SK-N-DZ (cell line): ENCODE measurements at regions not wholly inside any gene's neighbourhood (a gene's known extent, or its start where the extent isn't known, plus 50 kb on each side); places are given as distances from the start of the nearest gene placed in this dataset.

Experiments used
- DNase-seq: peaks from one replicate; pipeline ENCODE4 v3.0.0-alpha.2; 2015; ENCODE audit warnings: low spot score

DNA sequence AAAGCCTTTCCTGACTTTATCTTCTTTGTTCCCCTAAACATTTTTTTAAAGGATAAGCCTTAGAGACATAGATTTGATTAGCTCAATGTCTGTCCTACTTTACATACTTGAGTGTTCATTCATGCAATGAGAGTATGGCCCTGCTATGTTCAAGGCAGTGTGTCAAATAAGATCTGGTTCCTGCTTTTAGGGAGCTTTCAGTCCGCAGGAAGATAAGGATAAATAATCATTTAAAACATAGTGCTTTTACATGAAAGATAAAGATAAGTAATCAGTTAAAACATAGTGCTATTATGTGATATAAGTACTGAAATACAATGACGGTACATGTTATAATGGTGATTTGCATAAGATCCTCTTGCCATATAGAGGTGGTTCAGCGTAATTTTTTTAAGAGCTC is 378.3 kb upstream of the PRICKLE1 start:
- peak; percentile 69 for DNase-seq

DNA sequence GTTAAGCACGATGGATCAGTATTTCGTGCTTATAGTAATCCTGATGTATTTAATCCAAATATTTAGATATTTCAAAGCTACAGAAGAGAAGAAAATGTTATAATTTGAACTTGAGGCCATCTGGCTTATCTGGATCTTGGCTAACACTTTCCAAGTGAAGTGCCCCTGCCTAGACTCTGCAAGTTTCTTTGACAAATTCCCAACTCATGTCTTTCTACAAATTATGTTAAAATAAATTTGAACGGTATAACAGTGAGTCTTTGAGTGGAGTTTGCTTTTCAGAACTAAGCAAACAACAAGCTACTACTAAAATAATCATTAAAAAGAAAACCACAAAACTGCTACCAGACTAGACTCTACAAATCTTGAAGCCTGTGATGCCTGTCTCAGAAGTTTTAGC is 374.4 kb upstream of the PRICKLE1 start:
- no peak for DNase-seq

DNA sequence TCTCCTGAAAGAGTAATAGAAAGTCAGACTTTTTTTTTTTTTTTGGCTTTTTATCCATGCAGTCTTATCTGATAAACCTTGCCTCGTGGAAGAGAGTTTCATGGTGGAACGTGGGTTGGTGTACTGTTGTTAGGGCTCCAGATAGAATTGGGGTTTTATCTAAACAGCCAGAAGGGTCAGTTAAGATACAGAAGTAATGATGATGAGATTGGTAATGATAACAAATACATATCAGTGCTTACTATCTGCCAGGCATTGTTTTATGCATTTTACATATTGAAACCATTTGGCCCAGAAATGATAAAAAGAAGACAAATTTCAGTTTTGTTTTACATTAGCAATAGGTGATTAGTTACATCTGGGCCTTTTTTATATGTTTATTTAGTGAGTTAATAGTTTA is 372.8 kb upstream of the PRICKLE1 start:
- no peak for DNase-seq

DNA sequence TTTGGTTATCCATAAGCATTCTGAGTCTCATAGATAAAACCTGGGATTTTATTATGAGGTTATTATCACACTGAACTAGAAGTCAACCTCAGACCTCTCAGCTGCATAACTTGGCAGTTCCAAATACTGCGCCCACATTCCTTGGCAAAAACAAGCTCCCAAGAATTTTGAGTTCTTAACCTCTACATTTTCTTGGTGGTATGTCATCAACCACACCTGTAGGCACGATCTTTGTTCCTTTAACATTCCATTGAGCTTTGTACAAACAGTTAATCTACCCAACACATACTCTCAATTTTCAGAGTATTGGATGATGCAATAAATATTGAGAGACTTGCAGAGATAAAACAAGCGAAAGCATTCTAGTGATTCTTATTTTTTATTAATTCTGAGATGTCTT is 371.8 kb upstream of the PRICKLE1 start:
- DNase-seq = no peak

DNA sequence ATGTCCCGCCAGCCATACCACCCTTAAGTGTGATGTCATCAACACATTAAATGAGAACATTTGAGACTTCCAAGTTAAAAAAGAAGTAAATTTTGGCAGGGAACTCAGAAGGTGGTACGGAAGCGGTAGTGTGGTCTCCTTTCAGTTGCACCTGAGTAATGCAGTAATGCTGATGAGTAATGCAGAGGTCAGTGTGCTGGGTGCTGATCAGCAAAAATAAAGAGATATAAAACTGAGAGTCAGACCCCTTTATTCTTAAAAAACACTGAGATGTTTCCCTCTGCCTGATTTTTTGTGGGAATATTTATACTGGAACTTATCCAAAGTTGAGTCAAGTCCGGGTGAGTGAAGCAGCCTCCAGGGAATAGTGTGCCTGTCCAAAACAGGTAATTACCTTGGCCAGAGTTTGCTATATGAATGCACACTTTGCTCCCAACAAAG is 370.6 kb upstream of the PRICKLE1 start:
- DNase-seq = no peak

DNA sequence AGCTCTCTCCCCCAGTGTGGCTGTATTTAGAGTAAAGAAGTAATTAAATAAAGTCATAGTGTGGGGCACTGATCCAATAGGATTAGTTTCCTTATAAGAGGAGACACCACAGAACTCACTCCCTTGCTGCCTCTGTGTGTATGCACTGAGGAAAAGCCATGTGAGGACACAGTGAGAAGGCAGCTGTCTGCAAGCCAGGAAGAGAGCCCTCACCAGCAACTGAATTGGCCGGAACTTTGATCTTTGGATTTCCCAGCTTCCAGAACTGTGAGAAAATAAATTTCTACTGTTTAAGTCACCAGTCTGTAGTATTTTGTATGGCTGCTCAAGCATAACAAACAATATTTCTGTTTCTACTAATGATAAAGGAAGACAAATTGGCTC is 368.7 kb upstream of the PRICKLE1 start:
- DNase-seq = no peak

DNA sequence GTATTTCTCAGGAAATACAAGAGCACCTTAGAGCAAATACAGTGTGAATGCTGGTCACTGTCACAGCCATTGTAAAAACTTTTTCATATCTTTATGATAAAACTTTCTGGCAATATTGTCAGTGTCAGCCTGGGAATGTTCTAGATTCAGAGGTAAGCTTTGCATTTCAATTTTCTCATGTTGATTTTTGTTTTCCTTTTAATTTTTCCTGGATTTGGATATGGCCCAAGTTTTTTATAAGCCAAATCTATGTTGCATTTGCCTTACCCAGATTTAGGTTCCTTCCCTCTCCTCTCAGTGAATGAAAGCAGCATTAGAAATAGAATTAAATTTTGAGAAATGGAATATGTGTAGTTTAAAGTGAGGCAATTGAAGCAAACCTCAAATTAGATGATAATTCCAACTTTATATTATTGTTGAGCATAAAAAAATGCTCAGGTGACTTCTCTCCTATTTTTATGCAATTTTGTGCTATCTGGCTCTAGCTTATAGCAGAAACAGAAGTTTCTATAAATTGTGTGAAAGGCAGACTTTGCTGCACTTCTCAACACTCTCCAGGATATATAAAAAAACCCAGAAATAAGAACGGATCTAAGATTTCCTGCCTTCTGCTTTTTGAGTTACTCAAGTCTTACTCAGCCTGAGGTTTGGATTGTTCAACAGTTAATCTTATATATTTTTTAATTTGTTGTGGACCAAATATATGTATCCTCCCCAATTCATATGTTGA is 368.2 kb upstream of the PRICKLE1 start:
- DNase-seq = no peak

DNA sequence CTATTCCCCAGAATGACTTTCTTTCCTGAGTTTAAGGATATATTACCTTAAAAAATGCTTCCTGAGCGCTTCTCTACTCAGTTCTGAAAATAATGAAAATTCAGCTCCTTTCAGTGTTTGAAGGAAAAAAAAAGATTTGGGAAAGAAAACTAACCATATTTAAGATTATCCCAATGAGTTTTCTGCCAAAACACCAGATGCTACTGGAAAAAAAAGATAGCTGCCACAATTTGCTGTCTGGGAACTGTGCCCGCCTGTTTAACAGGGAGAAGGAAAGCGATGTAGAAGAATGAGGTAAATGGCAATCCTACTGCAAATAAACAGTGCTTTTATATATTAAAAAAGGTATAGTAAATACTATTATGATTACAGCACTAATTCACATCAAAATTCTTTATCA is 367.6 kb upstream of the PRICKLE1 start:
- DNase-seq = no peak

DNA sequence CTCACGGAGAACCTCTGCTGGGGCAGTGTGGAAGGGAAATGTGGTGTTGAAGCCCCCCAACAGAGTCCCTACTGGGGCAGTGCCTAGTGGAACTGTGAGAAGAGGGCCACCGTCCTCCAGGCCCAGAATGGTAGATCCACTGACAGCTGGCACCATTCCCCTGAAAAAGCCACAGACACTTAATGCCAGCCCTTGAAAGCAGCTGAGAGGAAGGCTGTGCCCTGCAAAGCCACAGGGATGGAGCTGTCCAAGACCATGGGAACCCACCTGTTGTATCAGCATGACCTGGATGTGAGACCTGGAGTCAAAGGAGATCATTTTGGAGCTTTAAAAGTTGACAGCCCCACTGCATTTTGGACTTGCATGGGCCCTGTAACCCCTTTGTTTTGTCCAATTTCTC is 363.5 kb upstream of the PRICKLE1 start:
- DNase-seq = no peak

DNA sequence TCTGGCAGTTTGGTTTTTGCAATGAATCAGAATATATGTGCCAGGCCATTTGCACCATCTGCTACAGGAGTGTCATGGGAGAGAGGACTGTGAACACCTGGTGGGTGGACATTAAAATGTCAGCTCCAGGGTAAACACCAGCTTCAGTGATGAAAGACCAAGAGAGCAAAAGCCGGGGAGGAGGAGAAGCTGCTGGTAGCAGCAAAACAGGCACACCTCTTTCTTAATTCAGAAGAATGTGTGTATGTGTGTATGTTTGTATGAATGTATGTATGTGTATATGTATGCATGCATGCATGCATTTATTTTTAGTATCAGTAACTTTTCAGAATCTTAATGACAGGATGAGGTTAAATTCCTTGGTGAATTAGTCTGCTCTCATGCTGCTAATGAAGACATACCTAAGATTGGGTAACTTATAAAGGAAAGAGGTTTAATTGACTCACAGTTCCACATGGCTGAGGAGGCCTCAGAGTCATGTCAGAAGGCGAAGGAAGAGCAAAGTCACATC is 357.4 kb upstream of the PRICKLE1 start:
- DNase-seq = no peak

DNA sequence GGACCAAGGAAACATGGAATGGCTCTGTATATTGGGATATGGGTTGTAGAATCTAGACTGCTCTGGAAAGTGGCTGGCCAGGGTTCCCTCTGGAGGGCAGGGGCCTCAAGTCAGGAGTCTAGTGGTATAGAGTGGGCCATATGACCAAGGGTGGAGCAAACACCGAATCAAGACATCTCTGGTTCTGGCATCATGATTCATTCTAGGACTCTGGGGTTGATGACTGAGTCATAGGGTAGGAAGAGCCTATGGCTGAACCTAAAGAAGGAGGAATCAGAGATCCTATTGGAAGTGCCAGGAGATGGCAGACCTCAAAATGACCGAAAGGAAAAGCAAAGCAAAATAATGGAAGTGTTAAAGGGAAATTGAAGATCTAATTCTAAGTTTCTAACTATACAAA is 356.4 kb upstream of the PRICKLE1 start:
- no peak for DNase-seq

DNA sequence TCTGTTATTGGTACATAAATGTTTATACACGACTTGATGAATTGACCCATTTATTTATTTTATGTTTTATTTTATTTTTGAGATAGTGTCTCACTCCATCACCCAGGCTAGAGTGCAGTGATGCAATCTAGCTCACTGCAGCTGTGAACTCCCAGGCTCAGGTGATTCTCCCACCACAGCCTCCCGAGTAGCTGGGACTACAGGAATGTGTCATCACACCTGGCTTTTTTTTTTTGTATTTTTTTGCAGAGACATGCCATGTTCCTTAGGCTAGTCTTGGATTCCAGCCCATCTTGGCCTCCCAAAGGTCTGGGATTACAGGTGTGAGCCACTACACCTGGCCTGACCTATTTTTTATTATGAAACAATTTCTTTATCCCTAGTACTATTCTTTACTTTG is 355.0 kb upstream of the PRICKLE1 start:
- DNase-seq = no peak

DNA sequence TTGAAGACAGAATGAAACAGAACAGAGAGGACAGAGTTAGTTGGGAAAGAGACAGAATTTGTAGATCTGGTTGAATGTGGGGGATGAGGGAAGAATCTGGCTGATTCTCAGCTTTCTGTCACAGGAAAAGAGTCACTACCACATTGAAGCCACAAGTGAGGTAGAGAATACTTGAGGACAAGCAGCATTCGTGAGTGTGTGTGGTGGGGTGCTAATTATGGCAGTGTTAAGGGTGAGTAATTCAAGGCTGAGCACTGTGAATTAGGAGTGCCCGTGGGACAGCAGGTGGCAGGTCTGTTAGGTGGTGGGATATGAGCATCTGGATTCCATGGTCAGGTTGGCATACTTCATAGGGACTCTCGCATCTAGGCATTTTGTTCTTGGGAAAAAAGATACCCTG is 347.4 kb upstream of the PRICKLE1 start:
- DNase-seq = no peak

DNA sequence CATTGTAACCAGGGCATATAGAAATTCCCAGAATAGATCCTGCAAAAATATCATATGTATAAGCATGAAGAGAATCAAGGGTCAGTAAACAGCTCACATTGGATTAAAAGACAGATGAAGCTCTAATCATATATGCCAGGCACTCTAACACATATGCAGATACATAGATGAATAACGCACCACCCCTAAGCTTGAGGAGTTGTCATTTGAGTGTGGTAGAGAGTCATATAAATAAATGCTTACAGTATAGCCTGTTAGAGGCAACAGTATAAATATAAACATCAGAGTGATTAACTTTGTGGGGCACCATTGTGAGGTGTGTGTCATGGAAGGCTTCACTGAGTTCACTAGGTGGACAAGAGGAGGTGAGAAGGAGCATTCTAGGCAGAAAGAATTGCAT is 346.7 kb upstream of the PRICKLE1 start:
- DNase-seq = no peak

DNA sequence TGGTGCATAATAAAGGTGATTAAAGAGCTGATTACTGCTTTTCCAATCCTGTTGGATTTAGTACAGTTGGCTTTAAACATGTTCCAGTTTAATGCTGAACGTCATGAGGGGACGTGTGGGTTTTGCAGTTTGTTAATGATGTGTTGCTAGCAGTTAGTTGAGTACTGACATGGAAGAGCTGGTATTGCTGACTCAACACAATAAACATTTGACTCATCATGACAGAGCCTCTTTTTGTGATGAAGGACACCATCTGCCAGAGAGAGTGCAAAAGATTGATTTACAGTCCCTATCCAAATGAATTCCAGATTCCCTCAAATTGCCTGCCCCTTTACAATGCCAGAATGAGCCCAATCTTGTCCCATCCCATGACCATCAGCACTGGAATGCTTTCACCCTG is 346.2 kb upstream of the PRICKLE1 start:
- no peak for DNase-seq

DNA sequence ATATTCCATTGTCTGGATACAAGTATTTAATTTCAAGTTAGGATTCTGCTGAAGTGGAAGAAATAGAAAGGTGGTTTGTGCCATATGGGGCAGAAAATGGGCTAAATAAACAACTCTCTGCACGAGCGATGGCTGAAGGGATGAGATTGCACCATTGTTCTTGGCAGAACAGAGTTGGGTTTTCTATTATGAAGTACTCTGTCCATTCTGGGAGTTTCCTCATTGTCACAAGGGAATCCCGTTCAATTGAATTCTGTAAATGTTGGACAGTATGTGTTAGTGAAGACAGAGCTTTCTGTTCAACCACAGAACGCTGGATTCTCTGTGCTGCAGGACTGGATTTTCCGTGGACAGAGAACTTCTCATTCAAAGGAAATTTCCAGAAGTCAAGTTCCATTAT is 345.5 kb upstream of the PRICKLE1 start:
- DNase-seq = no peak

DNA sequence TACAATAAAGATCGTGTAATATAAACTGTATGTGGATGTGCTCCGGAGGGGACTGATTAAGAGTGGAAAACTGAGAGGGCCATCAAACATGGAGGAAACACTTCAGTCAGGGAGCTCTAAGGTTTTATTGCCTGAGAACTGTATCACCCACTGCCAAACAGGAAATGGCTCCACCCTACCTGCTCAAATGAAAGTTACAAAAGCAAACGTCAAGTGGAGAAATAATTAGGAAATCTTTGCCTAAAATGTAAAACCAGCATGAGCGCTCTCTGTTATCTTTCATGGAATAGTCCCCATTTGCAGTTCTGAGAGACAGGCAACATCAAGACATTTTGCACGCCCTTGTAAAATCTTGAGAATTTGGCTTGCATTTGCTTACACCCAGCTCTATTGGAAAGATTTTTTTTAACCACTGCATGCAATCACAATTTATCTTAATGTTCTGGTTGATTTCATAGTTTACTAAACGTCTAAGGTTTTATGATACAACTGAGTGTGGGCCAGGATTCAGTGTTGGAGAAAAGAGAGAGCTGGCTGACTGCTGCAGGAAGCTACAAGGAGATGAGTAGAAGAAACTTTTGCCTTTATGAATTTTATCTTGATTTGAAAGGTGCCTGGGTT is 344.0 kb upstream of the PRICKLE1 start:
- no peak for DNase-seq

DNA sequence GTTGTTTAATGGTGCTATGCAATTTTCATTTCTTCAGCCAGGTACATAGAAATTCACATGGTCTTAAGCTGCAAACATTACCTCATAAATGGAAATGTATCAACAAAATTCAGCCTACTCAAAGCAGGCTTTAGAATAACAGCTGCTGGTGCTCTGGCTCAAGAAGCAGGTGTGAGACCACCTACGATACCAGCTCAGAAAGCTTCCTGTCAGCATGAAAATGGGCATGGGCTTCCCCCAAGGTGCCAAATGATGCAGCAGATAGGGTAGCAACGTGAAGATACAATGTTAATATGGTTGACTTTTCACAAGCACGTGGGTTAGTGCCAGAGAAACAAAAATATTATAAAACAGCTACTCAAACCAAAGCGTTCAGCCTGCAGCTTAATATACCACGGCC is 343.4 kb upstream of the PRICKLE1 start:
- no peak for DNase-seq

DNA sequence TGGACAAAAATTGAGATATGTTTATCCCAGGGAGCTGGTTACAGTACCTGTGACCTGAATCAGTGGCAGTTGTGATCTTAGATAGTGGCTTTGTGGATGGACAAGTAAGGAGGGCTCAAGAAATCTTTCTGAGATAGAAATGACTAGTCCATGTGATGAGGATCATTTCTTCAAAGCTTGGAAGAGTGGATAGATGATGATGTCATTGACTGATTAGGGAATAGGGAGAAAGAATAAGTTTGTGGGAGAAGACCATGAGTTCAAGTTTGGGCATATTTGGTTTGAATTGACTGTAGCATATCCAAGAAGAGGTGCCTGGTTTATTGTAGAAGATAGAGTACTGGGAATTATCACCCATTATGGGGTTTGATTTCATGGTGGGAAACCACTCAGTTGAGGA is 336.7 kb upstream of the PRICKLE1 start:
- DNase-seq = no peak

DNA sequence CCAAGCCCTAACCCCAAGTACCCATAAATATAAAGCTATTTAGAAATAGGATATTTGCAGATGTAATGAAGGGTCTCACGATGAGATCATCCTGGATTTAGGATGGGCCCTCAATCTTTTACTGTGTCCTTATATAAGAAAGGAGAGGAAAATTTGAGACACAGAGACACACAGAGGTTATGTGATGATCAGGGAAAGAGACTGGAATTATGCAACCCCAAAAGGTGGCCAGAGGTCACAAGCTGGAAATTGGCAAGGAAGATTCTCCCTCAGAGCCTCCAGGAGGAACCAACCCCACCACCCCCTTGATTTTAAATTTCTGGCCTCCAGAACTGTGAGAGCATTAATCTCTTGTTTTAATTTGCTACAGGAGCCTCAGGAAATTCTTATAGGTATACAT is 334.9 kb upstream of the PRICKLE1 start:
- DNase-seq = no peak

DNA sequence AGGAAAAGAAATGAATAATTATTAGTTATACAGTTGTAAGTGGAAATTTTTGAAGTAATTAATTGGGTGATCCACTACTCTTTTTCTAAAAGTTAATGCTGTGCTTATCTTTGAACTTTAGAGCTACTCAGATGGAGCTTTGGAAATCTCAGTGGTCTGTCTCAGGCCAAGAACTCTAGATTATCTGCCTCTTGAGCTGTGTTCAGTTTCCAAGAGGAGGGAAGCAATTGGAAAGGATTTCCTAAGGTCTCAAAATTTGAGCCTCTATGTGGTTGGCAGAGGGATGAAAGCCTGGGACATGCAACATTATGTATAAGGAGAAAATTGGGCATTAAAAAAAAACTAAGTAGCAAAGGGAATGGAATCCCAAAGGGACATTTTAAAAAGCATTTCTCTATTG is 334.0 kb upstream of the PRICKLE1 start:
- DNase-seq = no peak

DNA sequence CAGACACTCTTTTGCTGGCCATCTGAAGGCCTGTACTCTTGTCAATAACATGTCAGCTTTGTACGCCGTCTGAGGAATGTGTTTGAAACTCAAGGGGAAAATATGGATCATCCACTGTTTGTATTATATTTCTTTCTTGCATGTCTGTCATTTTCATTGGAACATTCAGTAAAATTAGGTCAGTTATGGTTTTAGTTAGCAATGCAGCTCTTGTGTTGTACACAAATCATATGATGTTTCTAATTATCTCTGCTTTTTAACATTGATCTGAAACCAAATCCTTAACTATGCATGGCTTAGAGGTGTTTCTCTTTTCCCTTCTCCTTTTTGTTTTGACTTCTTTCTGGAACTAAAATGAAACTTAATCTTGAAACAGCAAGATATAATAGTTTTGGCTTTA is 333.6 kb upstream of the PRICKLE1 start:
- DNase-seq = no peak

DNA sequence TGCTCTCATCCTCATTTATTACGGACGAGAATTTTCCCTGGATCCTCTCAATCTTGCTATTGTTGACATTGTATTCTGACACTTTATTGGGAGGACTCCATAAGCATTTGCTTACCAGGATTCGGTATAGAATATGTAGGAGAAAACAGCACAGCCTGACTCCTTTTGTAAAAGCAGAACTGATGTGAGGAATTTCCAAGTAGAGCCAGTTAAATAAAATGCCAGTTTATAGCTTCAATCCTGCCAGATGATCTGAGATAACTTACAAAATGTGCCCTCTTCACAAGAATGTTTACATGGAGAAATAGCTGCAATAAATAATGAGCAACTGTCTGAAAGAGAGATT is 332.9 kb upstream of the PRICKLE1 start:
- DNase-seq = no peak
